HG03432 (cell line): ENCODE measurements at regions not wholly inside any gene's neighbourhood (a gene's known extent, or its start where the extent isn't known, plus 50 kb on each side); places are given as distances from the start of the nearest gene placed in this dataset.

ENCODE experiments used
- ATAC-seq: cut with Tn5 transposase; IDR thresholded peaks from one replicate; pipeline ENCODE4 v1.9.1; 2021; ENCODE audit warnings: mild to moderate bottlenecking, moderate library complexity; ENCODE audit not compliant: unreplicated experiment

DNA sequence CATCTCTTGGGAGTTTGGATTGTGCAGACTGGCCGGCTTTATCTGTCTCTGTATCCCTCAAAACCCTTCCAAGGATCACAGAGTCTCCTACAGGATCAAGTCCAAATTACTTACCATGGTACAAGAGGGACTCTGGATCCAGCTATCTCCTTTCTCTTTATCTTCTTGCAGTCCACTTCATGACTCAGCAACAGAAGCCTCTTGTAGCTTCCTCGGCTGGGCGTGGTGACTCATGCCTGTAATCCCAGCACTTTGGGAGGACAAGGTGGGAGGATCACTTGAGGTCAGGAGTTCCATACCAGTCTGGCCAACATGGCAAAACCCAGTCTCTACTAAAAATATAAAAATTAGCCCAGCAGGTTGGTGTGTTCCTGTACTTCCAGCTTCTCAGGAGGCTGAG is 189.7 kb downstream of the BCAT1 start:
- no peak for ATAC-seq

DNA sequence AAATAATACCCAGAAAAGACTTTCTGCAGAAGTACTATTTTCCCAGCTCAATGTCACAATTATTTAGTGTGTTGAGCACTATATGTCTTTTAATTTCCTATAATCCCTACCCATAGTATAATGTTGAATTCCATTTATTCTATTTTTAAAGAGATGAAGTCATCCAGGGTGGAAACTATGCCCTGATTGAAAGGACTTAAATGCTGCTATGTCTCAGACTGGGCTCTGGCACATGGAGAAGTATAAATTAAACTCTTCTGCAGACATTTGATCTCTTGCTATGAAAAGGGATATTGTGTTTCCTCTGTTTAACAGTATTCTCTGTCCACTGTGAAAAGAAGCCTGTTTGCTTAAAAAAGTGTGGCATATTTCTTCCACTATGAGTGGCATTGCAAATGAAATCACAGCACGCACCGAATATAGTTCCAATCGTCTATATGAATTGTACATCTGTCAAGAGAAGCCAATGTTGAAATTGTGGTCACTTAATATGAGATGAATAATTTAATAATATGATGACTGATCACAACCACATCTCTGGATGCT is 192.3 kb downstream of the BCAT1 start:
- no peak for ATAC-seq

DNA sequence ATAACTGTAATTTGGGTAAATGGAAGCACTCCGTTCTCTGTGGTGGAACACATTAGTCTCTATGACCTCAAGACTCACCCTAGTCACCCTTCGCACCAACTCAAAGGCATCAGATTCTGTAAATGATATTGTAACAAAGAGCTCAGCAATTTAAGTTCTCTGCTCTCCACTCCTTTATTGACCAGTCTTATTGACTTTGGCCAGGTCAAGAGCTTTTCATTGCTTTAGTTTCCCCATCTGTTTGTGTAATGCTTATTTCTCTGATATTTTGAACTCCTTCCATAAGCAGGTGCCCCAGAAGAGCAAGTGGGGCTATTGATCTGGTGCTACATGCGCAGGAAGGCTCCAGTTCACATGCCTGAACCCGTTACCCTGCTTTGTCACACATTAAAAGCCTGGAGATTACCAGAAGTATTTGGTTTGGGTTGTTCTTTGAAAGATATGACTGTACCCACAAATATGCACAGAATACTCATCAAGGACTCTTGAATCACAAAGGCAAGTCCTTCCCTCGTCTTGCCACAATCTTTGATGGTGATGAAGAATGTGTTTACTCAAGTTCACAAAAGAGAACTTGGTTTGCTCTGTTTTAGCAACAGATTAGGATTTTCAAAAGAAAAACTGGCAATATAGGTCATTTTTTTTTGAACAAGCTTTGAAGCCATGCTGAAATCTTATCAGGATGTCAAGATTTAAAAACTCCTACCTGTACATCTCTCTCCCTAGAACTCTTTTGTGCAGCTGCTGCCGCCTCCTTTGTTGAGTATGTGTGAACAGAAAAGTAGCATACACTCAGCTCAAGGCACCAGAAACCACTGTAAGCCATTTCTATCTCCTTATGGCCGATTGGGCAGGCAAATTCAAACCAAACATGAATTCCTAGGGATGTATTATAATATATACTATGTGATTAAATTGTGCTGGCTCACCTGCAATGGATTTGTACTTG is 193.9 kb downstream of the BCAT1 start:
- ATAC-seq = no peak

DNA sequence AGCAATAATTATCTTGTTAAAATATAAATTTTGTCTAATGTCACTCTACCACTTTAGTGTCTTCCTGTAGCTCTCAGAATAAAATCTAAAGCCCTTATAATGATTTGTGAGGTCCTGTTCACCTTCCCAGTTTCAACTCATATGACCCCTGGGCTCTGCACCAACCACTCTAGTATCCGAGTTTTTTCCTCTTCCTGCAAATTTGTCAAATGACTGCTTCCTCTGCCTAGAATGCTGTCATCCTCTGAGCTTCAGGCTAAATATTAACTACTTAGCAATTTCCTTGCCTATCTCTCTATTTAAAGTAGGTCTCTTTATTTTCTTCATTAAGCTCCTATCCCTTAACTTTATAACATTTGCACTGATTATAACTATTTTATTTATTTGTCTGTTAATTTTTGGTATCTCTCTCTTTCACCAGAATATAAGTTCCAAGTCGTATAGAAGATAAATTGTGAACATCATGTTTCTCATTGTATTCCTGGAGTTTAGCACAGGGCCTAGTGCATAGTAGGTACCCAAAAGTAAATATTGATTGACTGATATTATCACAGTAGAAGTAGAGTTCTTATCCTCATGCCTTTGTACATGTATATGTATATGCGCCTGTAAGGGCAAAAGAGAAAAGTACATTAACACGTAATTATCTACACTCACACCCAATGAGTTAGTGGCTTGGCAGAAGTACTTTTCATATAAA is 196.0 kb downstream of the BCAT1 start:
- no peak for ATAC-seq

DNA sequence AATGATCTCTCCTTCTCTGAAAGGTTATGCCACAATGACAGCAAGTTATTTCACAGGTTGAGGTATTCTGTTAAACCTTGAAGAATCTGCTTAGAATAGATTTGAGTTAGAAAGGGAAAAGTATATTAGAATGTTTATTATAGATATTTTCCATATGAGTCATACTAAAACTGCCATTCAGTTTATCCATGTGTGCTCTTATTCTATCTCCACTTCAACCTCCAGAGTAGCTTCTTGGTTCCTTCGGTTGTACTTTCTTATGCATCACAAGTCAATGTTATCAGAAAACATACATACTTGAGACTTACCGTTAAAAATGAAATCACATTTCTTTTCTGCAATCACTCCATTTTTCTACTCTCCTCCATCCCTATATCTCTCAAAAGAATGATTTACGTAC is 197.7 kb downstream of the BCAT1 start:
- ATAC-seq = no peak

DNA sequence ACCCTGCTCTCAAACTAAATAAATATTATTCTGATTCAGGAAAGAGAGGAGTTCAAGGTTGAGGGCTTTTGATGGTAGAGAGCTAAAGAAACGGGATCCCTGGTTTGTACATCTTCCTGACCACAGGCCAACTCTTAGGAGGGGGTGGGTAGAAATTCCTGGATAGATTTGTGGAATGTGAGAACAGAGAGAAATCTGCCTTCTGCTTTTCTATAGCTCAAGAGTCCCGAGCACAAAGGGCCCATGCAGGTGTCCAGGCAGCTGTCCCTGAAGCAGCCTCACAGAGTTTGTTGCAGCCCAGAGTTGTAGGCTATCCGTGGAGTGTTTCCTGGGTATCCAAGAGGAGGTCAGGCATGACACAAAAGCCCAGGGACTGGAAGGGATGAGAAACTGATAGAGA is 198.6 kb downstream of the BCAT1 start:
- no peak for ATAC-seq

DNA sequence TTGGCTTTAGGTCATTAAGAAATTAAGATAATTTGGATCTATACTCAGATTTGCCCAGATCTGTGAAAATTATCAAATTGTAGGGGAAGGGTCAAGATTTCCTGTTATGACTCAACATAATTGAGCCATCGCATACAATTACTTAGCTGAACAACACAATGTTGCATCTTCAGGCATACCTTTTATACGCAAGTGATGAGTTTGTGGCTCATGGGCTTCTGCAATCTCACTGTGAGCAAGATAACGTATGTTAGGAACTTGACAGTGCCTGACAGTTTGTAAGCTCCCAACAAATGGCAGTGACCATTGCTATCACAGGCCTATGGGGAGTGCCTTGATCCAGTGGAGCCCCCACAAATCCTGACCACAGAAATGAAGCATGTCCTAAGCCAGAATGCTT is 199.7 kb downstream of the BCAT1 start:
- ATAC-seq = no peak

DNA sequence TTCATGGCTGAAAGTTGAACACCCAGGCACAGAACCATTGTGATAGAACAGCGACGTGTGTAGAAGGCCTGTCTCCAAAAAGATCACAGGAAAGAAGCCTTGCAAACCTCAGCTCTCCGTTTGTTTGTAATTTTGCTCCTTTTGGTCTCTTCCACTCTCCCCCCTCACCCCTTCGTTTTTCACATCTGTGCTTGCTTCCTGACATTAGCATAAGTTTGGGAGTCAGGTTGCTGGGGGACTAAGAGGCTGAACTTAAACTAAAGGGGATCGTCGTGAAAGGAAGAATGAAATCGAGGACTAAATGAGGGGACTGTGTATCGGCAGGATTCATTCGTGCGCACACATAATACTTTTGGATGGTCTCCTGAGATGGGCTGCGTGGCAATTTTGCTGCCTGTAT is 200.6 kb downstream of the BCAT1 start:
- ATAC-seq = no peak

DNA sequence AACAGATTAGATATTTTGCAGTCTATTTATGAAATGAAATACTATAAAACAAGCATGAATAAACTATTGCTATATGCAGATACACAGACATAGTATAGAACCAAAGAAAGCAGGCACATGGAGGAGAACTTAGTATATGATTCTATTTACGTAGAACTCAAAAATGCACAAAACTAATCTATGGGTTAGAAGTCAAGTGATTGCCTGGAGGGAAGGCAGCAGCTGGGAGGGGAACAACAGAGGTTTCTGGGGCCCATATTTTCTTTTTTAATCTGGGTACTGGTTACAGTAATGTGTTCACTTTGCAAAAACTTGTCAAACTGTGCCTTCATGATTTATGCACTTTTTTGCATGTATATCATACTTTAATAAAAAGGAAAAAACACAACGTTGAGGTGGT is 202.0 kb downstream of the BCAT1 start:
- ATAC-seq = no peak

DNA sequence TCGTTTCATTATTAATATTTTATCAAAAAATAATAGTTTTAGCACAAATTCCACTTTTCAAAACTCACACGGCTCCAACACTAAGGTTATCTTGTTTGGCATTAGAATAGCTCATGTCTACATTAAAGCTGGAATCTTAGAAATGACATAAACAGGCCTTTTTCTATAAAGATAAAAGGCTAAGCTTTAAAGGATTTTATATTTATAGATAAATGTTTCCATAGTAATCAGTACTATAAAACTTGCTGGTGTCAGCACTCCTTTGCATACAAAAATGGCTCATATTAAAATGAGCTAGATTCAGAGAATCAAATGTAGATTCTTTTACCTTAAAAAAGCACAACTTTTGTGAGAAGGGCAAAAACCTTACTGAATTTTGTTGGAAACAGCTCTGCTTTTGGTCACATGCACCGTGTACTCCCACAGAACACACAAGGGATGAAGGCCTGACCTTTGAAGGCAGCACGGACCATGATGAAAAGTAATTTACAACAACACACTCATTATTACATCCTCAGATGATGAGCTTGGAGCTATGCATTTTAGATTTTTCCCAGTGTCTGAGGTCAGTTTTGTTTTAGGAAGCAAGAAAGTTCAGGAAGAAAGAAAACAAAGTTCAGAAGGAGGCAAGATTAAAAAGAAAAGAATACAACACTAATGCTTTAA is 202.8 kb downstream of the BCAT1 start:
- ATAC-seq = no peak

DNA sequence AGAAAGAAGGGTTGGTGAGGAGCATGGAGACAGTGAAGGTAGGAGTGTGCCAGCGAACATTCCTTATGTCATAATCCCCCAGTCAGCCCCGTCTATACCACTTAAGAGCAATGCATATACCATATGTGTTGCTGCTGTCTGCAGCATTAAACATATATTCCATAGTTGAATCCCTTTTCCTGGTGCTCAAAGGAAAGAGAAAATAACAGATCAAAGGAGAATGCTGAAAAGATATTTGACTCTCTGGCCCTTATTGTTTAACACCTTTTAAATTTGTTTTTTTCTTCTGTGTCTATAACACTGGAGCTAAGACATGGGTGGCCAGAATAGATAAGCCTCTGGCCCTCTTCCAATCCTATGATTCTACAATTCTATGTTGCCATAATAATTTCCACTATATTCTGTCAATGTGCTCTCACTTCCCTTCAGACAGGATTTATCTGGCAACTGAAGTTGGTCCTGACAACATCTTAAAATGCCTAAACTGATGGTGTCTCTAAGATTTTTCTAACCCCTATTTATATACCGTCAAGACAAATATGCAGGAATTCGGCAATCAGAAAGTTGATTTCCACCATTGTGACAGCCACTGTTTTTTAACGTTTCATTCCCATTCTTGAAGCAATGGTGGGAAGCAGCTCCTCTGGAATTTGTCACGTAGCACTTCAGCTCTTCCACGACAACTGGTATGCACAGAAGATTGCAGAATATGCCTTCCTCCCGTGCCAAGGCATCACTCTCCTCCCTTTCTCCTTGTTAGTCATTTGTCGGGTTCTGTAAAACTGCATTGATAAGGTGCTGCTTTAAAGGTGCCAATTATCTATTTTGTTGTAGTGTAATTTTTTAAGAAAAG is 204.7 kb downstream of the BCAT1 start:
- ATAC-seq = no peak

DNA sequence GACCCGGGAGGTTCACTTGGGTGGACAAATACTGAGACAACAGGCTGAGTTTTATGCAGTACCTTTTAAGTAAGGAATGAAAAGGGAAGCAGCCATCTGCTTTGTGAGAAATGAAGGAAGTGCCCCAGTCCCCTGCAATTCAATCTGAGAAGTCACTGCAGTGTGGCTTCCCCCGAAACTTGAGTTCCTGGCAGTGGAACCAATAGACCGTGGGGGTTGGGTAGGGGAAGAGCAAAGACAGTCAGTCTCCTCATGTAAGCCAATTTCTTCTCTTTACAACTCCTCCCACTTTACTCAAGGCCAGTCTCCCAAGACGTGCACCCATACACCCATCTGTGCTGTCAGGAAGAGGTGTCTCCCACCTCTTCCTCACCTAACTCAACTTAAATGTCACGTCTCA is 206.5 kb downstream of the BCAT1 start:
- peak; percentile 85 for ATAC-seq

DNA sequence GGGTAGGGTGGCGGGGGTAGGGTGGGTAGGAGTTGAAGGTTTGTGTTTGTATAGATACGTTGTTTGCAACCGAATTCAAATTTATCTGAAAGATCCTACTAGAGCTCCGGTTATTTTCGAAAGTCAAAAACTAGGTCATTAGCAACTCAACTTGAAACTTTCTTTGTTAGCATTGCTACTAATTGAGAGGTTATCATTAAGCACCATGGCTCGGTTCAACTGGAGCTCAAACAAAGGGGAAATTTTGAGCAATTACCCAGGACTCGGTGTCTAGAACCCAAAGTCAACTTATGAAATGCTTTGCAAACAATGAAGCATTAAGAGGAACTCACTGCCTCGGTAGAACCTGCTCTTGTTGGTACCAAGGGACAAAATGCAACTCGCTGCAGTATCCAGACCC is 207.7 kb downstream of the BCAT1 start:
- peak; percentile 55 for ATAC-seq

DNA sequence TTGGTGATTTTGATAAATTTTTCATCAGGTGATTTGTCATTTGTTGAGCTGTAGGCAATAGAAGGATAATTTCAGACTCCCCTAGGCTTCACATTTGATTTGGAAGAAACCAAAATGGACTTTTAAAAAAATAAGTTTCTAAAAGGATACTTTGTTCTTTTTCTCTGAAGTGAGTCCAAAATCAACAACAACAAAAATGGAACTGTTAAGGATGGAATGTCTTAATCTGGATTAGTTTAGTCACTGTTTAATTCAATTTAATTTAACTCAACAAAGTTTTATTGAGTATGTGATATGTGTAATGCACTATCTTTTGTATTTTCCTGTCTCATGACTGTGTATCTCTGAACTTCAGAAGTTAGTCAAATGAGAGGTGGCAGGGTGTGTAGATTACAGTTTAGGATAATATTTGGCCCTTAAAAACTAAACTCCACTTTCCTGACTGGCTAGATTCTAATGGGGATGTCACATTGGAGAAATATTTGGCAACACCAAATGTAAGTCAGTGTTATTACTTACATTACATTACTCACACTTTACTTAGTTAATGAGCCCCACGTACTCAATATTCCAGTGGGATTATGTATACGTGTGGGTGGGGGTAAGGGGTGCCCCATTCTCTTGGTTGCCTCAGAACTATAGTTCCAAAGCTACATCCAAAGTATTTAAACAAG is 209.7 kb downstream of the BCAT1 start:
- ATAC-seq = no peak

DNA sequence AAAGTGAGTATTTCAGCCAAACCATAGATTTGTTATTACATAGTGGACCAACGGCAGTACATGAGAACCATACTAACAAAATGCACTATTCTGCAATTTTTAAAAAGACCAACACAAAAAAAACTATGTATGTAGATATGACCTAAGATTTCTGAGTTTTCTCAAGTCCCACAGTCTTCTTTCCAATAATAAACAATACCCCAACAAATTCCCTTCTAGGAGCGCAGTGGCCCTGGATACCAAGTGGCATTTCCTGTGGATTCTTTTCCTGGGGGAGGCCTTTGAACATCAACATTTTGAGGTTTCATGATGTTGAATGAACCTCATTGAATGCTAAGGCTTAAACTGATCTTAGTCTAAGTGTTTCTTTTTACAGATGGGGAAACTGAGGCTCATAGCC is 210.5 kb downstream of the BCAT1 start:
- ATAC-seq = no peak

DNA sequence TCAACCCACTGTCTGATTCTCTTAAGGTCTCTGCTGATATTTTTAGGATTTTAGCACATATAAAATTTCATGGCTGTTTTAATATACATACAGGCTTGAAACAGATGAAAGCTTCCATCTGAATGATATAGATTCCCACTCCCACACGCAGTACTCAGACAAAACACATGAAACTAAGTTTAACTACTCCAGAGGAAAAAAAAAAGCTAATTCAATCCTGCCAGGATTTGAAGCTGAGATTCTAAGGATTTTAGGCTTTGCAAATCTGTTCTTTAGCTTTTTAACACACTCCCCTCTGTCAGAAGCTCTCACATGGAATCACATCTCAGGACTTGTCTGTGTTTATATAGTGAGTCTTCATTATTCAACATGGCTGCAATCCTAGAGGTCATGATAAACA is 217.3 kb downstream of the BCAT1 start:
- ATAC-seq = no peak

DNA sequence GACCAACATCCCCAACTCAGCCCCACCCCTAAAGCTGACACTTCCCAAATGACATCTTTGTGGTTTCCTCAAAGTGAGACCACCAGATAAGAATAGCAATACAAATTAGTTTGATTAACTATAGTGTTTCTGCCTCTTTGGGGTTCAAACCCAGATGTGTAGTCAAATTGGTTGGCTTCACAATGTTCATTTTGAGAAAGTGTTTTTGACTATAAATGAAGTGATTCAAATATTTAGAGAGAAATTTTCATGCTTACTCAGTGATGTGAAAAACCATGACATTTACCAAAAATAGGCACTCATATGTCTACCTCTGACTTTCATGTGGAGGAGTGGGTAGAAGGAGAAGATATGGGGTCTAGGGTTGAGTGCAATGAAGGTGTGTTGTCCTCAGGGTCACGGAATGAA is 218.4 kb downstream of the BCAT1 start:
- ATAC-seq = peak; percentile 68

DNA sequence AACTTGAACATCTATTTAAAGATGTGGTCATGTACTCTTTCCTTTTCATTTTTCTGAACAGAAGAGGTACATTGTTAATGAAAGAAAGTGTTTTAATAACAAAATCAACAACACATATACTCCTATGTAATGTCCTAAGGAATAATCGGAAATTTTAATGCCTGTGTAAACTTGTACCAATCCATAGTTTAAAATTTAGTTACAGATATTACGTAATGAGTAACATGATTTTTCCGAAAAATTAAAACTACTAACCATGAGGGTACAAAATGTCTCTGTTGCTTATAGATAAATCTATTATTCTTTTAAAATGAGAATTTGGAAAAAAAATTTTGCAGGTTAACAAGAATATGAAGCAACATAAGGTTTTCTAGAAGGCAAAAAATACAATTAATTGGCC is 220.1 kb downstream of the BCAT1 start:
- ATAC-seq = no peak

DNA sequence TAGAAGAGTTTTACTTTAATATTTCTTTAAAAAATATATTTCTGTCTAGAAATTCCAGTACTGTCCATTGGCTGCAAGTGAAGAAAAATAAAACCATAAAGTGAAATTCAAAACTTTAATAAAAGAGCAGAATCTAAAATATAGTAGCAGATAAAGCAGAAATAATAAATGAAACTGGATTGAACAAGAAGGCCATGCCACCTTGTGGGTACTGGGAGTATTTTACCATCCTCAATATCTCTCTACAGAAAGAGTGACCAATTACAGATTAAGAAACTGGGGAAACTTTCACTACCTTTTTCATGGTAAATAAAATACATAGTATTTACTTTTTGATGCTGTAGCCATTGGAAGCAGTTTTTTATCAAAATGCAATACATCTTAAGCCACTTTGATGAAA is 220.5 kb downstream of the BCAT1 start:
- peak; percentile 54 for ATAC-seq

DNA sequence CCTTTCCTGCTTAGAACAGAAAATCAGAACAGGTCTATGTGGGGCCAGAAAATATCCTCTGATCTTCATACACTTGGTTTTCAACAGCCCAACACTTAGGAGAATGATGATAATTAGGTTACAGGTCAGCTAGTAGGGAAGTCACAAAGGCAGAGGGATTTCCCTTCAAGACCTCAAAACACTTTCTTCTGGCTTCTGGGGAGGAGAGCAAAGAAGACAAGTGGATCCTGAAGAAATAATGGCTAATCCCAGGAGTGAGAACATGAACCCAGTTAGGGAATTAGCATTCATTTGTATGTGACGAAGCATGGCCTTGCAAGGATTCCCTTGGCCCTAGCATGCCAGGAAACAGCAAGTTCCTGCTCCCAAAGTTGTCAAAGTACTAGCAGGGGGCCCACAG is 223.3 kb downstream of the BCAT1 start:
- ATAC-seq = no peak
